ENCODE measurements at regions not wholly inside any gene's neighbourhood (a gene's known extent, or its start where the extent isn't known, plus 50 kb on each side); places are given as distances from the start of the nearest gene placed in this dataset.

DNA sequence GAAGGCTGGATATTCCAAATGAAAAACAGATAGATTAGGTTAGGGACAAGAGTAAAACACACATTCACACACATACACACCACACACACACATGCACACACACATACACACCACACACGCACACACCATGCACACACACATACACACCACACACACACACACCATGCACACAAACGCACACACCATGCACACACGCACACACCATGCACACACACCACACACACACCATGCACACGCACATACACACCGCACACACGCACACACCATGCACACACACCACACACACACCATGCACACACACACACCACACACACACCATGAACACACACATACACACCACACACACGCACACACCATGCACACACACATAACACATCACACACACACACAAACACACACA lies 203.7 kb upstream of the ZFHX3 start:
- TF ChIP-seq NANOG (IDR thresholded peaks at IDR 0.05; ENCODE audit: borderline replicate concordance) (no peak), CREB1 (CRISPR knock-in tag; IDR thresholded peaks at IDR 0.05; ENCODE audit: low read depth) (no peak)
